SK-N-SH treated with all-trans-retinoic acid at 6 μM for 48 hours (cell line): ENCODE measurements at regions not wholly inside any gene's neighbourhood (a gene's known extent, or its start where the extent isn't known, plus 50 kb on each side); places are given as distances from the start of the nearest gene placed in this dataset.

ENCODE experiments used
- ATAC-seq: fragments of 200-7000 bp; cut with Tn5 transposase; 3 replicates; pipeline ENCODE4 v1.9.1; 2020; ENCODE audit warnings: mild to moderate bottlenecking, moderate library complexity
- ARNTL ChIP-seq: fragments of 450-650 bp; formaldehyde crosslinking; IDR thresholded peaks from 2 replicates; pipeline ENCODE4 v1.5.0; 2020; ENCODE audit warnings: low read depth, mild to moderate bottlenecking, moderate library complexity, borderline replicate concordance
- BACH2 ChIP-seq: fragments of 250-450 bp; sonication (Bioruptor Pico); IDR thresholded peaks from 2 replicates; pipeline ENCODE4 v1.9.0; 2021; ENCODE audit warnings: mild to moderate bottlenecking, borderline replicate concordance
- CSDC2 ChIP-seq: fragments of 250-450 bp; sonication (Bioruptor Pico); IDR thresholded peaks from 2 replicates; pipeline ENCODE4 v1.5.0; 2020; ENCODE audit warnings: mild to moderate bottlenecking, moderate library complexity
- ESRRG ChIP-seq: fragments of 250-450 bp; sonication (Bioruptor Pico); IDR thresholded peaks from 2 replicates; pipeline ENCODE4 v1.6.1; 2021; ENCODE audit warnings: mild to moderate bottlenecking
- ISL1 ChIP-seq: fragments of 250-450 bp; sonication (Bioruptor Pico); IDR thresholded peaks from 2 replicates; pipeline ENCODE4 v2.1.2; 2022; ENCODE audit warnings: mild to moderate bottlenecking, moderate library complexity
- OSR1 ChIP-seq: fragments of 250-450 bp; sonication (Bioruptor Pico); IDR thresholded peaks from 2 replicates; pipeline ENCODE4 v1.8.0; 2022; ENCODE audit warnings: moderate library complexity, mild to moderate bottlenecking, inconsistent platforms
- RARB ChIP-seq: fragments of 250-450 bp; sonication (Bioruptor Pico); IDR thresholded peaks from 2 replicates; pipeline ENCODE4 v1.8.0; 2021; ENCODE audit warnings: mild to moderate bottlenecking, moderate library complexity
- SNAI2 ChIP-seq: fragments of 250-450 bp; sonication (Bioruptor Pico); IDR thresholded peaks from 2 replicates; pipeline ENCODE4 v1.5.0; 2020; ENCODE audit warnings: mild to moderate bottlenecking, moderate library complexity
- TCF4 ChIP-seq: fragments of 250-450 bp; sonication (Bioruptor Pico); IDR thresholded peaks from 2 replicates; pipeline ENCODE4 v1.8.0; 2021; ENCODE audit warnings: mild to moderate bottlenecking, moderate library complexity, borderline replicate concordance
- TOX ChIP-seq: fragments of 250-450 bp; sonication (Bioruptor Pico); IDR thresholded peaks from 2 replicates; pipeline ENCODE4 v1.8.0; 2021; ENCODE audit warnings: mild to moderate bottlenecking, moderate library complexity, borderline replicate concordance
- ZC3H10 ChIP-seq: fragments of 250-450 bp; sonication (Bioruptor Pico); IDR thresholded peaks from 2 replicates; pipeline ENCODE4 v1.5.1; 2021; ENCODE audit warnings: mild to moderate bottlenecking, moderate library complexity
- ZFP3 ChIP-seq: fragments of 250-450 bp; sonication (Bioruptor Pico); IDR thresholded peaks from 2 replicates; pipeline ENCODE4 v1.5.0; 2020; ENCODE audit warnings: mild to moderate bottlenecking, moderate library complexity
- ZFP30 ChIP-seq: fragments of 450-650 bp; formaldehyde crosslinking; IDR thresholded peaks from 2 replicates; pipeline ENCODE4 v1.5.0; 2022; ENCODE audit warnings: mild to moderate bottlenecking, moderate library complexity
- ZNF565 ChIP-seq: fragments of 450-650 bp; formaldehyde crosslinking; conservative IDR thresholded peaks from 2 replicates; pipeline ENCODE4 v1.5.0; 2020; ENCODE audit warnings: low read depth, mild to moderate bottlenecking, moderate library complexity
- ZNF70 ChIP-seq: fragments of 450-650 bp; formaldehyde crosslinking; IDR thresholded peaks from 2 replicates; pipeline ENCODE4 v1.5.0; 2020; ENCODE audit warnings: mild to moderate bottlenecking, moderate library complexity
- ZNF8 ChIP-seq: fragments of 450-650 bp; formaldehyde crosslinking; IDR thresholded peaks from 2 replicates; pipeline ENCODE4 v1.5.0; 2020; ENCODE audit warnings: mild to moderate bottlenecking, moderate library complexity
- TF ChIP-seq, protein P1 (sequence below): fragments of 250-450 bp; sonication (Bioruptor Pico); IDR thresholded peaks from 2 replicates; pipeline ENCODE4 v1.8.0; 2021; ENCODE audit warnings: low read depth, mild to moderate bottlenecking, moderate library complexity, borderline replicate concordance
- TF ChIP-seq, protein P2 (sequence below): fragments of 250-450 bp; sonication (Bioruptor Pico); IDR thresholded peaks from 2 replicates; pipeline ENCODE4 v1.5.1; 2020; ENCODE audit warnings: low read depth, mild to moderate bottlenecking, moderate library complexity
- TF ChIP-seq, protein P3 (sequence below): fragments of 250-450 bp; sonication (Bioruptor Pico); IDR thresholded peaks from 2 replicates; pipeline ENCODE4 v1.5.0; 2020; ENCODE audit warnings: mild to moderate bottlenecking, moderate library complexity
- TF ChIP-seq, protein P4 (sequence below): fragments of 250-450 bp; sonication (Bioruptor Pico); IDR thresholded peaks from 2 replicates; pipeline ENCODE4 v1.5.1; 2021; ENCODE audit warnings: mild to moderate bottlenecking, moderate library complexity

DNA sequence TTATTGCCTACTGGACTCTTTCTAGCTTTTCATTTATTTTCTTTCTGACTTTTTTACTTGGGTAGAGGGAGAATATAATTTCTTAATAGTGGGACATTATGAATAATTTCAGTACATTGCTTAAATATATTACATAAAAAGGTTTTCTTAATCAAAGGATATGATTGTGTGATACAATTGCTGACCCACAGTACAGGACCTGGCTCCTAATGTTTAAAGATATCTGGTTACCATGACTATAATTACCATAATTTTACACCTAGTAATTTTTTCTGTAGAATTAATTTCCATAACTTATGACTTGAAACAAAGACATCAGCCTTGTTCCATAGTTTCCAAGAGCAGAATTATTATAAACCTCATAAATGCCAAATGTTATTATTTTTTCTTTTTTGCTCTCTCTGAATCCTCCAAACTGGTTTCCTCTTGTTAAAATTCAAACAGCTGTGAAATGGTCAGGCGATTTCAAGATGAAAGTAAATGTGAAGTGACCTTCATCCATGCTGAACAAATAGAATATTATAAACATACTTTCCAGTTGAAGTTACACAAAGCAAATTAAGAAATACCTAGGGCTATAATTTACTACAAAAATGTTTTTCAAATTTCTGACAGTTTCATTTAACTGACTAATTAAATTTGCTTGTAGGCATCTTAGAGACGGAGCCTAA, 301.2 kb upstream of the TYRP1 start (continued):
- TF ChIP-seq, protein P1, sequence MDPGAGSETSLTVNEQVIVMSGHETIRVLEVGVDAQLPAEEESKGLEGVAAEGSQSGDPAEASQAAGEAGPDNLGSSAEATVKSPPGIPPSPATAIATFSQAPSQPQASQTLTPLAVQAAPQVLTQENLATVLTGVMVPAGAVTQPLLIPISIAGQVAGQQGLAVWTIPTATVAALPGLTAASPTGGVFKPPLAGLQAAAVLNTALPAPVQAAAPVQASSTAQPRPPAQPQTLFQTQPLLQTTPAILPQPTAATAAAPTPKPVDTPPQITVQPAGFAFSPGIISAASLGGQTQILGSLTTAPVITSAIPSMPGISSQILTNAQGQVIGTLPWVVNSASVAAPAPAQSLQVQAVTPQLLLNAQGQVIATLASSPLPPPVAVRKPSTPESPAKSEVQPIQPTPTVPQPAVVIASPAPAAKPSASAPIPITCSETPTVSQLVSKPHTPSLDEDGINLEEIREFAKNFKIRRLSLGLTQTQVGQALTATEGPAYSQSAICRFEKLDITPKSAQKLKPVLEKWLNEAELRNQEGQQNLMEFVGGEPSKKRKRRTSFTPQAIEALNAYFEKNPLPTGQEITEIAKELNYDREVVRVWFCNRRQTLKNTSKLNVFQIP (CRISPR knock-in tag), result no peak

DNA sequence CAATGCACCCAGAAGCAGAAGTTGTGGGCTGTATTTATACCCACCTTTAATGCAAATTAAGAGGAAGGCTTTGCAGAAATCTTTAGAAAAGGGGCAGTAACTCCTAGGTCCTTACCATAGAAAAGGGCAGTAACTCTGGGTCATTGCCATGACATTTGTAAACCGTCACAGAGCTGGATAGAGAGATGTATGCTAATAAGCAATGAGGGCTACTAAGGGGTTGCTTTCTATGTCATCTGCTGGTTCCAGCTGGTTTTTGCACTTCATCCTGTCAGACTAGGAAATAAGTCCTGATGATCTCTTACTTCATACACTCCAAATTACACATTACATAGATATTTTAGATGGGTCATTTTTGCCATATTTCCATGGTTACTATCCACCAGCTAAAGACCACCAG, 299.1 kb upstream of the TYRP1 start:
- no peak for ATAC-seq
- TF ChIP-seq TCF4 (no peak), RARB (no peak), BACH2 (CRISPR knock-in tag) (no peak), ZFP3 (CRISPR knock-in tag) (no peak), CSDC2 (no peak), SNAI2 (CRISPR knock-in tag) (no peak), ZNF70 (CRISPR knock-in tag) (no peak), TOX (CRISPR knock-in tag) (no peak), OSR1 (no peak), ARNTL (no peak), ZFP30 (CRISPR knock-in tag) (no peak), ZNF8 (CRISPR knock-in tag) (no peak)
- TF ChIP-seq, protein P2, sequence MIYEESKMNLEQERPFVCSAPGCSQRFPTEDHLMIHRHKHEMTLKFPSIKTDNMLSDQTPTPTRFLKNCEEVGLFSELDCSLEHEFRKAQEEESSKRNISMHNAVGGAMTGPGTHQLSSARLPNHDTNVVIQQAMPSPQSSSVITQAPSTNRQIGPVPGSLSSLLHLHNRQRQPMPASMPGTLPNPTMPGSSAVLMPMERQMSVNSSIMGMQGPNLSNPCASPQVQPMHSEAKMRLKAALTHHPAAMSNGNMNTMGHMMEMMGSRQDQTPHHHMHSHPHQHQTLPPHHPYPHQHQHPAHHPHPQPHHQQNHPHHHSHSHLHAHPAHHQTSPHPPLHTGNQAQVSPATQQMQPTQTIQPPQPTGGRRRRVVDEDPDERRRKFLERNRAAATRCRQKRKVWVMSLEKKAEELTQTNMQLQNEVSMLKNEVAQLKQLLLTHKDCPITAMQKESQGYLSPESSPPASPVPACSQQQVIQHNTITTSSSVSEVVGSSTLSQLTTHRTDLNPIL (CRISPR knock-in tag), result no peak
- TF ChIP-seq, protein P3, sequence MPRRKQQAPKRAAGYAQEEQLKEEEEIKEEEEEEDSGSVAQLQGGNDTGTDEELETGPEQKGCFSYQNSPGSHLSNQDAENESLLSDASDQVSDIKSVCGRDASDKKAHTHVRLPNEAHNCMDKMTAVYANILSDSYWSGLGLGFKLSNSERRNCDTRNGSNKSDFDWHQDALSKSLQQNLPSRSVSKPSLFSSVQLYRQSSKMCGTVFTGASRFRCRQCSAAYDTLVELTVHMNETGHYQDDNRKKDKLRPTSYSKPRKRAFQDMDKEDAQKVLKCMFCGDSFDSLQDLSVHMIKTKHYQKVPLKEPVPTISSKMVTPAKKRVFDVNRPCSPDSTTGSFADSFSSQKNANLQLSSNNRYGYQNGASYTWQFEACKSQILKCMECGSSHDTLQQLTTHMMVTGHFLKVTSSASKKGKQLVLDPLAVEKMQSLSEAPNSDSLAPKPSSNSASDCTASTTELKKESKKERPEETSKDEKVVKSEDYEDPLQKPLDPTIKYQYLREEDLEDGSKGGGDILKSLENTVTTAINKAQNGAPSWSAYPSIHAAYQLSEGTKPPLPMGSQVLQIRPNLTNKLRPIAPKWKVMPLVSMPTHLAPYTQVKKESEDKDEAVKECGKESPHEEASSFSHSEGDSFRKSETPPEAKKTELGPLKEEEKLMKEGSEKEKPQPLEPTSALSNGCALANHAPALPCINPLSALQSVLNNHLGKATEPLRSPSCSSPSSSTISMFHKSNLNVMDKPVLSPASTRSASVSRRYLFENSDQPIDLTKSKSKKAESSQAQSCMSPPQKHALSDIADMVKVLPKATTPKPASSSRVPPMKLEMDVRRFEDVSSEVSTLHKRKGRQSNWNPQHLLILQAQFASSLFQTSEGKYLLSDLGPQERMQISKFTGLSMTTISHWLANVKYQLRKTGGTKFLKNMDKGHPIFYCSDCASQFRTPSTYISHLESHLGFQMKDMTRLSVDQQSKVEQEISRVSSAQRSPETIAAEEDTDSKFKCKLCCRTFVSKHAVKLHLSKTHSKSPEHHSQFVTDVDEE (CRISPR knock-in tag), result no peak
- TF ChIP-seq, protein P4, sequence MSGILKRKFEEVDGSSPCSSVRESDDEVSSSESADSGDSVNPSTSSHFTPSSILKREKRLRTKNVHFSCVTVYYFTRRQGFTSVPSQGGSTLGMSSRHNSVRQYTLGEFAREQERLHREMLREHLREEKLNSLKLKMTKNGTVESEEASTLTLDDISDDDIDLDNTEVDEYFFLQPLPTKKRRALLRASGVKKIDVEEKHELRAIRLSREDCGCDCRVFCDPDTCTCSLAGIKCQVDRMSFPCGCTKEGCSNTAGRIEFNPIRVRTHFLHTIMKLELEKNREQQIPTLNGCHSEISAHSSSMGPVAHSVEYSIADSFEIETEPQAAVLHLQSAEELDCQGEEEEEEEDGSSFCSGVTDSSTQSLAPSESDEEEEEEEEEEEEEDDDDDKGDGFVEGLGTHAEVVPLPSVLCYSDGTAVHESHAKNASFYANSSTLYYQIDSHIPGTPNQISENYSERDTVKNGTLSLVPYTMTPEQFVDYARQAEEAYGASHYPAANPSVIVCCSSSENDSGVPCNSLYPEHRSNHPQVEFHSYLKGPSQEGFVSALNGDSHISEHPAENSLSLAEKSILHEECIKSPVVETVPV, result no peak
- TF ChIP-seq, all 23 proteins: peak for 0

DNA sequence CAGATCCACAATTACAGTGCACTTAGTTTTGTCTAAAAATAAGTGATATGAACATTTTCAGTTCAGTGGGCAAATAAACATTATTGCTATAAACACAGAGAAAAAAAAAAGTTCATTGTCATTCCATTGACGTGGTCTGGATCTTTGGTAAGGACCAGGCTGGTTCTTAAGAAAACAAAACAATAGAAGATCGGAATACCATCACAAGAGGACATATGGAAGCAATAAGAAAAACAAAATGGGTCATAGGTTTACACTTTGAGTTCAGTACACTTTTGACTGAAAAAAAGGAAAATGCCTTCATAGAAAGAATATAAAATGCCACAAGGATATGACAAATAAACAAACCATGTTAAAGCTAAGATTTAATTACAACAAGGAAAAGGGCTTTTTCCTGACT, 289.5 kb upstream of the TYRP1 start:
- TF ChIP-seq ZFP3 (CRISPR knock-in tag) (no peak), ARNTL (no peak), BACH2 (CRISPR knock-in tag) (no peak), ZFP30 (CRISPR knock-in tag) (no peak), SNAI2 (CRISPR knock-in tag) (no peak), ZNF565 (no peak), ESRRG (CRISPR knock-in tag) (no peak), ZNF8 (CRISPR knock-in tag) (no peak), TOX (CRISPR knock-in tag) (no peak), RARB (no peak), OSR1 (no peak), ZC3H10 (no peak), ISL1 (CRISPR knock-in tag) (no peak), CSDC2 (no peak)
- TF ChIP-seq, protein P3 (CRISPR knock-in tag), result no peak
- TF ChIP-seq, protein P2 (CRISPR knock-in tag), result no peak
- TF ChIP-seq, protein P1 (CRISPR knock-in tag), result no peak
- no peak for ATAC-seq
